RWPE2 (cell line): ENCODE measurements at regions not wholly inside any gene's neighbourhood (a gene's known extent, or its start where the extent isn't known, plus 50 kb on each side); places are given as distances from the start of the nearest gene placed in this dataset.

Experiments used
- ATAC-seq: fragments of 200-7000 bp; cut with Tn5 transposase; 3 replicates; pipeline ENCODE4 v1.9.1; 2021; ENCODE audit warnings: low read depth
- DNase-seq: peaks from one replicate; pipeline ENCODE4 v3.0.0-alpha.2; 2020; ENCODE audit warnings: low spot score
- H3K27ac ChIP-seq: fragments of 450-650 bp; 2 replicates; pipeline ENCODE4 v1.5.1; 2017; ENCODE audit warnings: mild to moderate bottlenecking; ENCODE audit not compliant: poor library complexity, severe bottlenecking
- H3K27me3 ChIP-seq: fragments of 250-450 bp; sonication (Bioruptor Pico); 2 replicates; pipeline ENCODE4 v1.5.1; 2021; ENCODE audit warnings: mild to moderate bottlenecking, moderate library complexity; ENCODE audit not compliant: insufficient read depth, poor library complexity, severe bottlenecking
- H3K36me3 ChIP-seq: fragments of 250-450 bp; sonication (Bioruptor Pico); 2 replicates; pipeline ENCODE4 v1.5.1; 2020; ENCODE audit warnings: low read depth, mild to moderate bottlenecking, moderate library complexity
- H3K4me1 ChIP-seq: fragments of 250-450 bp; sonication (Bioruptor Pico); 2 replicates; pipeline ENCODE4 v1.5.1; 2021; ENCODE audit warnings: mild to moderate bottlenecking, moderate library complexity; ENCODE audit not compliant: insufficient read depth, poor library complexity, severe bottlenecking
- H3K4me3 ChIP-seq: fragments of 250-450 bp; sonication (Bioruptor Pico); 2 replicates; pipeline ENCODE4 v1.5.1; 2021; ENCODE audit warnings: mild to moderate bottlenecking, moderate library complexity; ENCODE audit not compliant: severe bottlenecking
- H3K9me3 ChIP-seq: fragments of 250-450 bp; sonication (Bioruptor Pico); 2 replicates; pipeline ENCODE4 v1.5.1; 2021; ENCODE audit warnings: mild to moderate bottlenecking, moderate library complexity; ENCODE audit not compliant: severe bottlenecking
- CTCF ChIP-seq: fragments of 450-650 bp; IDR thresholded peaks from one replicate; pipeline ENCODE4 v1.5.1; 2017; ENCODE audit warnings: mild to moderate bottlenecking, moderate library complexity; ENCODE audit not compliant: poor library complexity, severe bottlenecking

GRCh38 chr13:68481130-68481529 lies 1251.0 kb upstream of the PCDH9 start:
- Histone ChIP-seq H3K27me3 (no peaks in the 10 kb centered on the region), H3K4me3 (no peak overlapping the region)

GRCh38 chr13:68473834-68474326 lies 1243.7 kb upstream of the PCDH9 start:
- H3K4me1 ChIP-seq, result no peaks in the 10 kb centered on the region
- ATAC-seq (no peak), DNase-seq (no peak)
- no peak overlapping the region for H3K27ac ChIP-seq
- H3K9me3 ChIP-seq, result no peaks in the 10 kb centered on the region
- no peaks in the 10 kb centered on the region for H3K36me3 ChIP-seq
- H3K27me3 ChIP-seq, result no peaks in the 10 kb centered on the region
- no peak for TF ChIP-seq CTCF
- H3K4me3 ChIP-seq, result no peak overlapping the region

More at GRCh38 chr13:68481130-68481529, 1251.0 kb upstream of the PCDH9 start:
- TF ChIP-seq CTCF, result no peak
- Histone ChIP-seq H3K36me3 (no peaks in the 10 kb centered on the region), H3K27ac (no peak overlapping the region), H3K9me3 (no peaks in the 10 kb centered on the region), H3K4me1 (no peaks in the 10 kb centered on the region)
- DNase-seq (no peak), ATAC-seq (no peak)

GRCh38 chr13:68467160-68467559 lies 1237.0 kb upstream of the PCDH9 start:
- no peak for ATAC-seq
- no peaks in the 10 kb centered on the region for H3K36me3 ChIP-seq
- no peak for TF ChIP-seq CTCF
- DNase-seq, result no peak
- H3K4me1 ChIP-seq, result no peaks in the 10 kb centered on the region
- no peaks in the 10 kb centered on the region for H3K9me3 ChIP-seq
- no peaks in the 10 kb centered on the region for H3K27me3 ChIP-seq
- H3K27ac ChIP-seq, result no peak overlapping the region
- no peak overlapping the region for H3K4me3 ChIP-seq

- ATAC-seq (no peak), DNase-seq (no peak)
- Histone ChIP-seq H3K4me1 (no peaks in the 10 kb centered on the region), H3K4me3 (no peak overlapping the region), H3K27me3 (no peaks in the 10 kb centered on the region), H3K9me3 (no peaks in the 10 kb centered on the region), H3K36me3 (no peaks in the 10 kb centered on the region), H3K27ac (no peak overlapping the region)
- no peak for TF ChIP-seq CTCF
Observed at GRCh38 chr13:68440874-68441273, 1210.7 kb upstream of the PCDH9 start.

- H3K4me1 ChIP-seq, result no peaks in the 10 kb centered on the region
- TF ChIP-seq CTCF, result no peak
- no peaks in the 10 kb centered on the region for H3K27me3 ChIP-seq
- no peaks in the 10 kb centered on the region for H3K36me3 ChIP-seq
- peak; percentile 53; the same call in 2 of the 3 replicates for ATAC-seq
- no peaks in the 10 kb centered on the region for H3K9me3 ChIP-seq
- H3K4me3 ChIP-seq, result no peak overlapping the region
- H3K27ac ChIP-seq, result no peak overlapping the region
- DNase-seq, result no peak
Observed at GRCh38 chr13:68439817-68440216, 1209.7 kb upstream of the PCDH9 start.
